Type B pancreatic cell (in vitro differentiated cells): ENCODE measurements at regions not wholly inside any gene's neighbourhood (a gene's known extent, or its start where the extent isn't known, plus 50 kb on each side); places are given as distances from the start of the nearest gene placed in this dataset.

Experiments
- DNase-seq: peaks from one replicate; pipeline ENCODE4 v3.0.0; 2021; ENCODE audit warnings: mixed read lengths; ENCODE audit not compliant: unreplicated experiment; ENCODE audit errors: extremely low spot score
- H3K27ac Mint-ChIP-seq: 2 replicates; pipeline ENCODE4 v1.8.0; 2021; ENCODE audit warnings: mild to moderate bottlenecking, mixed read lengths
- H3K27me3 Mint-ChIP-seq: 2 replicates; pipeline ENCODE4 v1.8.0; 2021; ENCODE audit warnings: mixed read lengths
- H3K36me3 Mint-ChIP-seq: 2 replicates; pipeline ENCODE4 v1.8.0; 2021; ENCODE audit warnings: mixed read lengths
- H3K4me1 Mint-ChIP-seq: one replicate; pipeline ENCODE4 v1.8.0; 2021; ENCODE audit warnings: mixed read lengths; ENCODE audit not compliant: unreplicated experiment
- H3K4me3 Mint-ChIP-seq: 2 replicates; pipeline ENCODE4 v1.8.0; 2021; ENCODE audit warnings: mild to moderate bottlenecking, mixed read lengths
- H3K9me3 Mint-ChIP-seq: 2 replicates; pipeline ENCODE4 v1.8.0; 2021; ENCODE audit warnings: mixed read lengths
- TF ChIP-seq, protein P1 (sequence below): fragments of 200-600 bp; sonication (generic); conservative IDR thresholded peaks from 2 replicates; pipeline ENCODE4 v1.5.0; 2021; ENCODE audit warnings: antibody characterized with exemption, mild to moderate bottlenecking

DNA sequence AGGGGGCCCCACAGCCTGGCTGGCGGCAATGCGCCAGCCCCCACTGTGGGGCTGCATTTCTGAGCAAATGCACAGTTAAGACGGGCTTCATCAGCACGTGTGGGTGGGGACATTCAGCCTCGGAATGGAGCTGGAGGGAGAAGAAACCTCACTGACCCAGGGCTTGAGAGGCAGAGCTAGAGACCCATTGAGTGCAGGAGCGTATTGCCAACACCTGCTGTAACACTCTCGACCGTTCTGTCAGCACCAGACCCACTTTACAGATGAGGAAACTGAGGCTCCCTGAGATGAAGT is 200.9 kb upstream of the RAB6C start:
- Mint-ChIP-seq H3K4me3 (no peak overlapping the region), H3K27me3 (peaks cover 16% of the 10 kb centered on the region), H3K4me1 (peaks cover 33% of the 10 kb centered on the region), H3K9me3 (no peaks in the 10 kb centered on the region), H3K27ac (no peak overlapping the region), H3K36me3 (no peaks in the 10 kb centered on the region)
- TF ChIP-seq, protein P1, sequence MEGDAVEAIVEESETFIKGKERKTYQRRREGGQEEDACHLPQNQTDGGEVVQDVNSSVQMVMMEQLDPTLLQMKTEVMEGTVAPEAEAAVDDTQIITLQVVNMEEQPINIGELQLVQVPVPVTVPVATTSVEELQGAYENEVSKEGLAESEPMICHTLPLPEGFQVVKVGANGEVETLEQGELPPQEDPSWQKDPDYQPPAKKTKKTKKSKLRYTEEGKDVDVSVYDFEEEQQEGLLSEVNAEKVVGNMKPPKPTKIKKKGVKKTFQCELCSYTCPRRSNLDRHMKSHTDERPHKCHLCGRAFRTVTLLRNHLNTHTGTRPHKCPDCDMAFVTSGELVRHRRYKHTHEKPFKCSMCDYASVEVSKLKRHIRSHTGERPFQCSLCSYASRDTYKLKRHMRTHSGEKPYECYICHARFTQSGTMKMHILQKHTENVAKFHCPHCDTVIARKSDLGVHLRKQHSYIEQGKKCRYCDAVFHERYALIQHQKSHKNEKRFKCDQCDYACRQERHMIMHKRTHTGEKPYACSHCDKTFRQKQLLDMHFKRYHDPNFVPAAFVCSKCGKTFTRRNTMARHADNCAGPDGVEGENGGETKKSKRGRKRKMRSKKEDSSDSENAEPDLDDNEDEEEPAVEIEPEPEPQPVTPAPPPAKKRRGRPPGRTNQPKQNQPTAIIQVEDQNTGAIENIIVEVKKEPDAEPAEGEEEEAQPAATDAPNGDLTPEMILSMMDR = no peak
- DNase-seq = no peak

- no peaks in the 10 kb centered on the region for H3K9me3 Mint-ChIP-seq
- H3K27me3 Mint-ChIP-seq = peaks cover 19% of the 10 kb centered on the region
- H3K4me1 Mint-ChIP-seq = peaks cover 33% of the 10 kb centered on the region
- no peak for DNase-seq
- no peak overlapping the region for H3K27ac Mint-ChIP-seq
- TF ChIP-seq, protein P1 = no peak
- no peak overlapping the region for H3K4me3 Mint-ChIP-seq
- H3K36me3 Mint-ChIP-seq = no peaks in the 10 kb centered on the region
Observed at GRCh38 chr2:129779783-129780182, 199.7 kb upstream of the RAB6C start.

DNA sequence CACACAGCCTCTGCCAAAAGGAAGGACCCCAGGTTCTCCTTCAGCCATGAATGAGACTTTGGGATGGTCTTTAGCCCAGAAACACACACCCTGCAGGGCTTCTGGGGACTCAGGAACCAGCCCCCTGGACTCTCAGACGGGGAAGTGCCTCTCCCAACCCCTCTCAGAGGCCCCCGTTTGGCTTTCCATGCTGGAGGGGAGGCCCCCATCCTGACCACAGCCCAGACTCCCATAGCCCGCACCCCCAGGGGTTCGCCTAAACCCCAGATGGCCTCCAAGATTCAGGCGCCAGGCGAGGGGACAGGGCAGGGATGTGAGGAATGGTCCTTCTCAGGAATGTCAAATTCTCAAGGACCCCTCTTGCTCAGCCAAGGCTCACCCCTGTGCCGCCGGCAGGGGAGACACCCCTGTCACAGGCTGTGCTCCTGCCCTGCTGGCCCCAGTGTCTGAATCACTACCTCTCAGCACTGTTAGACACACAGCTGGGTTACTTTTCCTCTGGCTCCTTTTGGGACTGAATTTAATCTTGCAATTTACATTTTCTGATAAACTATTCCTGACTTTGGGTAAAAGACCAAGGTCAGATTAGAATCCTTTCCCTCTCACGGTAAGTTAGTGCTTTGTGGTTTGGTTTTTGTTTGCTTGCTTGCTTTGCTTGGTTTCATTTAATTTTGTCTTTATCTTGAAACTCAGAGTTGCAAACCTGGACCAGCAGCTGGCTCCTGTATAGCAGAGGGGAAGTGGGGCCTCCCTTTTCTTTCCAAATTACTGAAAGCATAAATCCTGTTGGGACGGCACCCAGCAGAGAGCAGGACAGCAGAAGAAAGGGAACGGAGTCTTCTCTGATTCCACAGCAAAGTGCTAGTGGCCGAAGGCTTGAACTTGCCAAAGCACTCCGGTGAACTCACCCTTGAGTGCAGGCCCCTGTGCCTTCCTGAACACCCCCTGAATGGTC is 198.9 kb upstream of the RAB6C start:
- peak overlapping the region; percentile 29 for H3K4me3 Mint-ChIP-seq
- no peak overlapping the region for H3K27ac Mint-ChIP-seq
- H3K4me1 Mint-ChIP-seq = peaks cover 33% of the 10 kb centered on the region
- TF ChIP-seq, protein P1 = no peak
- no peaks in the 10 kb centered on the region for H3K36me3 Mint-ChIP-seq
- H3K27me3 Mint-ChIP-seq = peaks cover 19% of the 10 kb centered on the region
- no peaks in the 10 kb centered on the region for H3K9me3 Mint-ChIP-seq
- no peak for DNase-seq

DNA sequence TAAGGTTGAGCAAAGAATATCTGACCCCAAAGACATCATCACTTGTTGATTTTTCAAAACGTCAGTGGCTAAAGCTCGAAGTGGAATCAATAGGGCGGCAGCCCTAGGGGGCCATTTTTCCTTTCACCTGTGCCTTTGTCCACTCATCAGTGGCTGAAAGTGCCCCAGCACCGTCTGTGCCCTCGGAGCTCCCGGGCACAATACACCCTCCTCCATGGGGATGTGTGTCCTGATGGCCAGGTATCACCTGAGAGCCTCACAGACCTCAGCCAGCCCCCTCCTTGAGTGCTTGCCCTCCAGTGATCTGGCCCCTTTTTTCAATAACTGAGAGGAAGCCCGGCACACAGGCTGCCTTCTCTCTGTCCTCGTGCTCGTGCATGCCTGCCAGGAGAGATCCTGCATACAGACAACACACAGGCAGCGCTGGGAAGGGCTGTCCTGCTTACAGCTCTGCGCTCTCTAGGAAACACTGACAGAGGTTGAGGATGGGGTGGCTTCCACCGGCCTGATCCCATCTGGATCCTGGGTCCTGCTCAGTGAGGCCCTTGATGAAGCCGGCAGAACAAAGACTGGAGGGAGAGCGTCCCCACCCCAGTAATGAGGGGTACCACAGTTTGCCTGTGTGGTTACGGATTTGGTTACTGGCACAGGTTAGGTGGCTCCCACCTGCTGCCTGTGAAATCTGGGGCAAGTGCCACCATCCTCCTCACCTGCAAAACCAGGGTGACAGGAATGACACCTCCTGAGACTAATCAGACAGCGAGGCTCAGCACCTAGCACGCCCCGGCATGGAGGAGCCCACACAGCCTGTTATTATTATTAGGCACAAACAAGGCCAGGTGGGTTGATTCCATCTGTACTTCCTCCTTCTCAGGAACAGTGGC is 197.5 kb upstream of the RAB6C start:
- peaks cover 26% of the 10 kb centered on the region for H3K4me1 Mint-ChIP-seq
- no peaks in the 10 kb centered on the region for H3K36me3 Mint-ChIP-seq
- no peak for DNase-seq
- no peak overlapping the region for H3K27ac Mint-ChIP-seq
- H3K9me3 Mint-ChIP-seq = no peaks in the 10 kb centered on the region
- TF ChIP-seq, protein P1 = no peak
- peaks cover 19% of the 10 kb centered on the region for H3K27me3 Mint-ChIP-seq
- H3K4me3 Mint-ChIP-seq = no peak overlapping the region

DNA sequence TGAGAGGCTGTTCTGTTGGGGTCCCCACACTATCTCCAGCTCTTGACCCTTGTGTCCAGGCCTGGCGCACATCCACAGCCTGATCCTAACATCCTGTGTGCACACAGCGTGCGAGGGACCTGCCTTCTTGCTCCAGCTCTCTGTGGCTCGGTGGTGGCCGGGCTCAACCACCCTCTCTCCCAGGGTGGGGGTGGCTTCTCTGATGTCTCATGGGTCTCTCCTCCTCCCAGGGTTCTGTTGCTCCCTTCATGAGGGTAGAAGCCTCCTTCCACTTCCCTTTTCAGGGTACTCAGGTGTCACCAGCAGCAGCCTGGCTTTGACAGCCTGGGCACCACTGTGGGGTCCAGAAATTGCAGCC is 196.9 kb upstream of the RAB6C start:
- Mint-ChIP-seq H3K36me3 (no peaks in the 10 kb centered on the region), H3K27me3 (peaks cover 19% of the 10 kb centered on the region), H3K27ac (no peak overlapping the region), H3K9me3 (no peaks in the 10 kb centered on the region), H3K4me3 (no peak overlapping the region), H3K4me1 (peaks cover 20% of the 10 kb centered on the region)
- DNase-seq = no peak
- TF ChIP-seq, protein P1 = no peak
